ENCODE measurements at regions not wholly inside any gene's neighbourhood (a gene's known extent, or its start where the extent isn't known, plus 50 kb on each side); places are given as distances from the start of the nearest gene placed in this dataset.

DNA sequence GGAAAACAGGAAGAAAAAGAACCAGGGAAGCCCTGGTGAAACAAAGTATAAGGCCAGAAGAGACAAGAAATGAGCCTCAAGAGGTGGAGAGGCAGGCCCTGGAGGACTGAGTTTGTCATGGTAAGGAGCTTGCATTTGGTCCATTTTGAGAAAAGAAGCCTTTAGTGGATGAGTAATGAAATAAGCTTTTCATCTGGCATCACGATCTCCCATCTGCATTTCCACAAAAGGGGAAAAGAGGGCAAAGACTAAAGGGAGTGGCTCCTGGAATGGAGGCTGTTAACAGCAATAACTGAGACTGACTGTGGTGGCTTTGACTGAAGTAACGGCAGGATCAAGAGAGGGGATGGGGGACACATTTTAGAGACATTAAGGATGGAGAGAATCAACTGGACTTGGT, 148.8 kb upstream of the NBEA start (continued):
- TF ChIP-seq ZFP69B (tag by site-specific recombination; IDR thresholded peaks at IDR 0.05) (no peak), ZNF600 (tag by site-specific recombination; IDR thresholded peaks at IDR 0.05) (no peak), SP2 (tag by site-specific recombination; IDR thresholded peaks at IDR 0.05) (no peak)
- TF ChIP-seq, protein P1, sequence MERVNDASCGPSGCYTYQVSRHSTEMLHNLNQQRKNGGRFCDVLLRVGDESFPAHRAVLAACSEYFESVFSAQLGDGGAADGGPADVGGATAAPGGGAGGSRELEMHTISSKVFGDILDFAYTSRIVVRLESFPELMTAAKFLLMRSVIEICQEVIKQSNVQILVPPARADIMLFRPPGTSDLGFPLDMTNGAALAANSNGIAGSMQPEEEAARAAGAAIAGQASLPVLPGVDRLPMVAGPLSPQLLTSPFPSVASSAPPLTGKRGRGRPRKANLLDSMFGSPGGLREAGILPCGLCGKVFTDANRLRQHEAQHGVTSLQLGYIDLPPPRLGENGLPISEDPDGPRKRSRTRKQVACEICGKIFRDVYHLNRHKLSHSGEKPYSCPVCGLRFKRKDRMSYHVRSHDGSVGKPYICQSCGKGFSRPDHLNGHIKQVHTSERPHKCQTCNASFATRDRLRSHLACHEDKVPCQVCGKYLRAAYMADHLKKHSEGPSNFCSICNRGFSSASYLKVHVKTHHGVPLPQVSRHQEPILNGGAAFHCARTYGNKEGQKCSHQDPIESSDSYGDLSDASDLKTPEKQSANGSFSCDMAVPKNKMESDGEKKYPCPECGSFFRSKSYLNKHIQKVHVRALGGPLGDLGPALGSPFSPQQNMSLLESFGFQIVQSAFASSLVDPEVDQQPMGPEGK (tag by site-specific recombination; IDR thresholded peaks at IDR 0.05) = no peak

- Histone ChIP-seq H3K36me3 (ENCODE audit: control insufficient read depth in 2 of 2, insufficient read depth in 1 of 2, low read length in 2 of 2) (no peaks in the 10 kb centered on the region), H3K9me3 (ENCODE audit: control insufficient read depth, insufficient read depth, low read depth, low read length) (no peaks in the 10 kb centered on the region), H3K27ac (ENCODE audit: extremely low read depth, low read depth, low read length) (no peak overlapping the region), H3K4me3 (ENCODE audit: low read depth, low read length) (no peak overlapping the region), H3K4me1 (ENCODE audit: control insufficient read depth, insufficient read depth, low read length) (no peaks in the 10 kb centered on the region)
- ChIA-PET POLR2A (no interaction called here), CTCF (no interaction called here)
- TF ChIP-seq ZNF530 (tag by site-specific recombination; IDR thresholded peaks at IDR 0.05; ENCODE audit: low read depth) (no peak), YY2 (tag by site-specific recombination; IDR thresholded peaks at IDR 0.05) (no peak), ZNF140 (tag by site-specific recombination; IDR thresholded peaks at IDR 0.05) (no peak), KLF8 (tag by site-specific recombination; IDR thresholded peaks at IDR 0.05) (no peak), ZNF654 (tag by site-specific recombination; IDR thresholded peaks at IDR 0.05; ENCODE audit: low read depth) (no peak), ZNF274 (IDR thresholded peaks at IDR 0.05; ENCODE audit: low read length) (no peak), ZNF274 (tag by site-specific recombination; IDR thresholded peaks at IDR 0.05; ENCODE audit: borderline replicate concordance) (no peak), MYNN (tag by site-specific recombination; IDR thresholded peaks at IDR 0.05; ENCODE audit: borderline replicate concordance) (no peak), ELK4 (IDR thresholded peaks at IDR 0.05; ENCODE audit: borderline replicate concordance, low read depth, low read length) (no peak), ZNF184 (tag by site-specific recombination; IDR thresholded peaks at IDR 0.05) (no peak), EGR2 (tag by site-specific recombination; IDR thresholded peaks at IDR 0.05; ENCODE audit: low read depth) (no peak), ZNF473 (tag by site-specific recombination; IDR thresholded peaks at IDR 0.05) (no peak), ZNF555 (tag by site-specific recombination; conservative IDR thresholded peaks at IDR 0.05) (no peak), SETDB1 (IDR thresholded peaks at IDR 0.05; ENCODE audit: insufficient read length, low read length) (no peak)
These were observed 138.3 kb upstream of the NBEA start for GRCh38 chr13:34803756-34804155.

- ChIA-PET POLR2A (no interaction called here), CTCF (no interaction called here)
- H3K4me3 ChIP-seq (ENCODE audit: low read depth, low read length) = no peak overlapping the region
- H3K27ac ChIP-seq (ENCODE audit: extremely low read depth, low read depth, low read length) = no peak overlapping the region
- no peaks in the 10 kb centered on the region for H3K9me3 ChIP-seq (ENCODE audit: control insufficient read depth, insufficient read depth, low read depth, low read length)
- no peaks in the 10 kb centered on the region for H3K36me3 ChIP-seq (ENCODE audit: control insufficient read depth in 2 of 2, insufficient read depth in 1 of 2, low read length in 2 of 2)
- no peaks in the 10 kb centered on the region for H3K4me1 ChIP-seq (ENCODE audit: control insufficient read depth, insufficient read depth, low read length)
- no peak for TF ChIP-seq GFI1B (tag by site-specific recombination; IDR thresholded peaks at IDR 0.05)
- TF ChIP-seq ZNF629 (tag by site-specific recombination; IDR thresholded peaks at IDR 0.05) = no peak
- no peak for TF ChIP-seq GLI2 (tag by site-specific recombination; IDR thresholded peaks at IDR 0.05; ENCODE audit: borderline replicate concordance, low read depth)
- no peak for TF ChIP-seq ZSCAN4 (tag by site-specific recombination; IDR thresholded peaks at IDR 0.05)
- no peak for TF ChIP-seq ZEB2 (tag by site-specific recombination; IDR thresholded peaks at IDR 0.05)
- TF ChIP-seq SCRT2 (tag by site-specific recombination; IDR thresholded peaks at IDR 0.05) = no peak
- TF ChIP-seq ZNF776 (tag by site-specific recombination; IDR thresholded peaks at IDR 0.05; ENCODE audit: borderline replicate concordance) = no peak
- TF ChIP-seq, protein P2, sequence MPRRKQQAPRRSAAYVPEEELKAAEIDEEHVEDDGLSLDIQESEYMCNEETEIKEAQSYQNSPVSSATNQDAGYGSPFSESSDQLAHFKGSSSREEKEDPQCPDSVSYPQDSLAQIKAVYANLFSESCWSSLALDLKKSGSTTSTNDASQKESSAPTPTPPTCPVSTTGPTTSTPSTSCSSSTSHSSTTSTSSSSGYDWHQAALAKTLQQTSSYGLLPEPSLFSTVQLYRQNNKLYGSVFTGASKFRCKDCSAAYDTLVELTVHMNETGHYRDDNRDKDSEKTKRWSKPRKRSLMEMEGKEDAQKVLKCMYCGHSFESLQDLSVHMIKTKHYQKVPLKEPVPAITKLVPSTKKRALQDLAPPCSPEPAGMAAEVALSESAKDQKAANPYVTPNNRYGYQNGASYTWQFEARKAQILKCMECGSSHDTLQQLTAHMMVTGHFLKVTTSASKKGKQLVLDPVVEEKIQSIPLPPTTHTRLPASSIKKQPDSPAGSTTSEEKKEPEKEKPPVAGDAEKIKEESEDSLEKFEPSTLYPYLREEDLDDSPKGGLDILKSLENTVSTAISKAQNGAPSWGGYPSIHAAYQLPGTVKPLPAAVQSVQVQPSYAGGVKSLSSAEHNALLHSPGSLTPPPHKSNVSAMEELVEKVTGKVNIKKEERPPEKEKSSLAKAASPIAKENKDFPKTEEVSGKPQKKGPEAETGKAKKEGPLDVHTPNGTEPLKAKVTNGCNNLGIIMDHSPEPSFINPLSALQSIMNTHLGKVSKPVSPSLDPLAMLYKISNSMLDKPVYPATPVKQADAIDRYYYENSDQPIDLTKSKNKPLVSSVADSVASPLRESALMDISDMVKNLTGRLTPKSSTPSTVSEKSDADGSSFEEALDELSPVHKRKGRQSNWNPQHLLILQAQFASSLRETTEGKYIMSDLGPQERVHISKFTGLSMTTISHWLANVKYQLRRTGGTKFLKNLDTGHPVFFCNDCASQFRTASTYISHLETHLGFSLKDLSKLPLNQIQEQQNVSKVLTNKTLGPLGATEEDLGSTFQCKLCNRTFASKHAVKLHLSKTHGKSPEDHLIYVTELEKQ (tag by site-specific recombination; IDR thresholded peaks at IDR 0.05; ENCODE audit: borderline replicate concordance) = no peak
- no peak for TF ChIP-seq ZNF558 (tag by site-specific recombination; IDR thresholded peaks at IDR 0.05)
- TF ChIP-seq SP2 (tag by site-specific recombination; IDR thresholded peaks at IDR 0.05) = no peak
These were observed 136.7 kb upstream of the NBEA start for GRCh38 chr13:34805347-34805746.
